ENCODE measurements at regions not wholly inside any gene's neighbourhood (a gene's known extent, or its start where the extent isn't known, plus 50 kb on each side); places are given as distances from the start of the nearest gene placed in this dataset.

DNA sequence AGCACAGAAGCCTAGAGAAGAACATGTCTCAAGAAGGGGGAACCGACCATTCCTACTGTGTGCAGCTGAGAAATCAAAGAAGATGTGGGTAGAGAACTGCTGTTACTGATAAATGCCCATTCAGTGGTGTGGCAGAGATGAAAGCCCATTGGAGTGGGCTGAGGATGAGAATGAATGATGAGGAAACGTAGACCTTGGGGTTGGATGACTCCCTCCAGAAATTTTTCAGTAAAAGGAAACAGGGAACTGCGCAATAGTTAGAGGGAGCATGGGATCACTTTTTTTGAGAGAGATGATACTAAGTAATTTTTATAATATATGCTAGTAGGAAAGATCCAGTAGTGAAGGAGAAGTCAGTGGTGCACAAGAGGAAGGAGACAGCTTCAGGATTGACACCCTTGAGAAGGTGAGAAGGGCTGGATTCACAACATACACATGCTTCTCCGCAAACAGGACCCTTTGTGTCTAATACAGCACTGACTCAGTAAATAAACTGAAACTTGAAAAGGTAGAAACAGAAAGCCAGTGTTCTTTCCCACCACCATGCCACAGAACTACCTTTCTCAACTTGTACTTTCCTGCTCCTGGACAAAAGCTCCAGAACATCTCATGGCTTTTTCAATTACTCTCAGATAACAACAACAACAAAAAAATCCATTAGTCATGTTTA, 104.7 kb upstream of the IL6 start:
- DNase-seq: no peak

DNA sequence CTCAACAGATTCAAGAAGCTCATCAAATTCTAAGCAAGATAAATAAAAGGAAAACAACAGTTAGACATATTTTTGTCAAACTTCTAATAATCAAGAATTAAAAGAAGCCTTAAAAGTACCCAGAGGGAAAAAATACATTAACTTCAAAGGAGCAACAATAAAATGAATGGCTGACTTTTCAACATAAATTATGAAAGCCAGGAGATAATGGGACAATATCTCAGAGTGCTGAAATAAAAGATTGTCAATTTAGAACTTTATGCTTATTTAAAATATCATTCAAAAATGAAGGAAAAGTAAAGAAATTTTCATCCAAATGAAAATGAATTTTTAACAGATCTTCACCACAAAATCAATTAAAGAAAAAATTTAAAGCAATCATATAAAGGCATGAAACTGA, 108.5 kb upstream of the IL6 start:
- no peak for DNase-seq

DNA sequence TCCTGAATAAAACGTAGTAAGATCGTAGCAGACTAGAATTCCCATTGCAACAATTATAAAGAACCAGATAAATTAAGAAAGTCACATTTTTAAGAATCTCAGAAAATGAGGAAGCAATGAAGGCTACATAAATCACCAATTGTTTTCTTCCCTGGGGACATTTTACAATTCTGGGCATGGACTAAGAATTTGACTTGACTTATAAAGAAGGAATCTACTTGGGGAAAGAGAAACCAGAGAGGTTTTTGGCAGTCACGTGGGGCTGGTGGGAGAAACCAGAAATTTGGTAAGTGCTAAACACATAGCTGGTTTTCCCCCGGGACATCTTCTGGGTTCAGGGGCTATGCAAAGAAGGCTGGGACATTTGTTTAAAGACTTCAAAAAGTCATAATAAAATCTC, 109.8 kb upstream of the IL6 start:
- no peak for DNase-seq

DNA sequence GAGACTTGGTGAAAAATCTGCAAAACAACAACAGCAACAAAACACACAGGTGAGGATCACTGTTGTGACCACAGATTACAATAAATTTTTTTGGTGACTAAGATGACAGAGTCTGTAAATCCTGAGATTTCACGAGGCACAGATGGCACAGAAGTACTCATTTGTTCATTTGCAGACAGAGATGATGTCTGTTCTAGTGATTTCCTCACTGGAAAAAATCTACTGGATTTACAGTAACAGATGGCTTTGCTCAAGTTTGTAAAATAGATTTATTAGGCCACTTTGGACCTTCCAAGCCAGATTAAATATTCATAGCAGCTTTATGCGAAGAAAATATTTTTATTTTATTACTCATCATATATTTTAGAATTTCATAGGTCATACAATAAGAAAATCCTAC, 113.5 kb upstream of the IL6 start:
- no peak for DNase-seq

DNA sequence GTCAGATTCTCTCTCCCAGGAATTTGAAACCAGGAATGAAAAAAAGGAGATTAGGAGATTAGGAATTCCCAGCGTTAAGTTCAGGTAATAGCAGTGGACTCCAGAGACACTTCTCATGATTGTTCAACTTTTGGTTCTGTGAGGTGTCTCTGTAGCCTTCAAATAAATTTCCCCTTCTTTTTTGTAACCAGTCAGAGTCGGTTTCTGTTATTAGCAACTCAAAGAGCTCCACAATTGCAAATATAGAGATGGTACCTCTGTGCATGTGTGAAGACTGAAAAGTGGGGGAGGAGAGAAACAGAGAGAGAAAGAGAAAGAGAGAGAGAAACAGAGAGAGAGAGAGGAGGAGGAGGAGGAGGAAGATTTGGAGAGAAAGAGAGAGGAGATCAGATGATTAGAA, 112.8 kb upstream of the STEAP1B start:
- no peak for DNase-seq

DNA sequence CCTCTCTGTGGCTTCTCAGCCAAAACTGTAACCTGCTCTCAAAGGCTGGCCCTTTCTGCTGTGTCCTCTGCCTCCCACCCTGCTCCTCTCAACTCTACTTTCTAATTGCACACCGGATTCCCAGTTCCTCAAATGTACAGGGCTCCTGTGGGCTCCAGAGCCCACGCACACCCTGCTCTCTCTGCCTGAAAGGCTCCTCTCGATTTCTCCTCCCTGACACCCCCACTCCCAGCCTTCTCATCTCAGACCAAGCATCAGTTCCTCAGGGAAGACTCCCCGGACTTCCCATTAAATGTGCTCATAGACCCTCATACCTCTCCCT, 111.7 kb upstream of the STEAP1B start:
- no peak for DNase-seq

DNA sequence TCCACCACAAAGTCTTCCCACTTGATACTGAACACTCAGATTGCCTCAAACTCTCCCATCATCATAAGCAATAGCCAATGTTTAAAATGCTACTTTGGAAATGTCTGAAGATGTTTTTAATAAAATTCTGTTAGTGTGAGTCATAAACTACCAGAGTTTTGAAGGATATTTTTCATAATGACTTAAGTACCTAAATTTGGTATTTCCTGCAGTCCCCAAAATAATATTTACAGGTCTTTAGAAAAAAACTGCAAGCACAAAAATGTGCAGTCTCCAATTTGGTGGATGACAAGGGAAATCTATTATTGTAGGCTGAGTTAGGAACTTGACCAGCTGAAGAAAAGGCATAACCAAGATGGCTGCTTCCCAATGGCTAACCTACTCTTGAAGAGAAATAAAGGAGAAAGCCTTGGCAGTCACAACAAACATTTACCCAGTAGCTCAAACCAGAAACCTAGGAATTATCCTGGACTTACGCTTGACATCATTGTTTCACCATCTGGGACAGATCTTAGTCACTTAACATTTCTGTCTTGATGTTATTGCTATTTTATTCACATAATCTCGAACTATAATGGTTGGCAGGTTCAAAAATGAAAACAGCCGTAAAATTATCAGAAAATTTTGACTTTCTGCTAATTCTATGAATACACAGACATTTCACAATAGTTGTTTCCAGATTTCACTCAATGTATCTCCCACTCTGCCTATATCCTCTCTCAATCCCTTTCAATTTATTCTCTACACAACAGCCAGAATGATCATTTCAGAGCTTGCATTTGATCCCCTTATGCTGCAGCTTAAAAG, 111.2 kb upstream of the STEAP1B start:
- no peak for DNase-seq

DNA sequence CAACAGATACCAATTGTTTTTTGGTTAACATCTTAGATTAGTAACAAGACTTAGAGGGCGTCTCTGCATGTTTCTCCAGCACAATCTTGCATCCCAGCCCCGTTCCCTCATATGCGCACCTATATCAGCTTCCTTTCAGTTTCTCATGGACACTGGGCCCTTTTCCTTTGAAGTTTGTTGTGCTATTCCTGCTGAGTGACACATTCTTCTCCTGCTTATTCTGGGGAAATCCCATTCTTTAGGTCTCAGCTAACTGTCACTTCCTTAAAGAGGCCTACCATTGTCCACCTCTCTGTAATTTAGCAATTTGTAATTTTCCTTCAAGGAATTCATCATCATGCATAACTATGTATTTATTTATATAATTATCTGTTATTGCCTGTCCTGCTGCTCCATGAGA, 110.3 kb upstream of the STEAP1B start:
- DNase-seq: no peak

DNA sequence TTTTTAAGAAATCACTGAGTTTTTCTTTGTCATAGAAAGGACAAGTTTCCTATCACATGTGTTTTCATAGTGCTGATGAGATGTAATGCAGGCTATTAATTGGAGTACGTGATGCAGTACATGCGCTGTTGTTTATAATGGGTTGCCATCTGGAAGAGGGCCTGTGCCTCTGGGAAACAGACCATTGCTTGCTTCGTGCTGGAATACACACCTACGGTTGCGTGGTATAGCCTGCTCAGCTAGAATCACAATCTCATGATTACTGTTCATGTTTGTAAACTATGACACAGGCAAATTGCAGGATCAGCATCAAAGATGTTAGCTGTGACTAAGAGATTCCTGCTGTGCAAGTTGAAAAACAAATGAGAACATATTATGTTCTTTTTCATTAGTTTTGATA, 107.2 kb upstream of the STEAP1B start:
- no peak for DNase-seq

DNA sequence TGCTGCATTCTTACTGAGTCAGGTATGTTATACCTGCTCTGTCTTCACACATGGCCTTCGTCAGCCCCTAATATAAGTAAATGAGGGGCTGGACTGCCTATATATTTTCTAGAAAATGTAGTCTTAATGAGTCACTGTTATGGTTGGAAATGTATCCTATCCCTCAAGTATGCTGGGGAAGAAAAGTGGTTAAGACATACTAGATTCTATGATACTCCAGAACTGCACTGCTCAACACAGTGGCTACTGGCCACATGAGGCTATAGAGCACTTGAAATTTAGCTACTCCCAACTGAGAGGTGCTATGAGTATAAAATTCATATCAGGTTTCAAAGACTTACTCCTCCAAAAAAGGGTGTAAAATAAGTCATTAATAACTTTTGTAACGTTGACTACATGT, 104.3 kb upstream of the STEAP1B start:
- DNase-seq: no peak

DNA sequence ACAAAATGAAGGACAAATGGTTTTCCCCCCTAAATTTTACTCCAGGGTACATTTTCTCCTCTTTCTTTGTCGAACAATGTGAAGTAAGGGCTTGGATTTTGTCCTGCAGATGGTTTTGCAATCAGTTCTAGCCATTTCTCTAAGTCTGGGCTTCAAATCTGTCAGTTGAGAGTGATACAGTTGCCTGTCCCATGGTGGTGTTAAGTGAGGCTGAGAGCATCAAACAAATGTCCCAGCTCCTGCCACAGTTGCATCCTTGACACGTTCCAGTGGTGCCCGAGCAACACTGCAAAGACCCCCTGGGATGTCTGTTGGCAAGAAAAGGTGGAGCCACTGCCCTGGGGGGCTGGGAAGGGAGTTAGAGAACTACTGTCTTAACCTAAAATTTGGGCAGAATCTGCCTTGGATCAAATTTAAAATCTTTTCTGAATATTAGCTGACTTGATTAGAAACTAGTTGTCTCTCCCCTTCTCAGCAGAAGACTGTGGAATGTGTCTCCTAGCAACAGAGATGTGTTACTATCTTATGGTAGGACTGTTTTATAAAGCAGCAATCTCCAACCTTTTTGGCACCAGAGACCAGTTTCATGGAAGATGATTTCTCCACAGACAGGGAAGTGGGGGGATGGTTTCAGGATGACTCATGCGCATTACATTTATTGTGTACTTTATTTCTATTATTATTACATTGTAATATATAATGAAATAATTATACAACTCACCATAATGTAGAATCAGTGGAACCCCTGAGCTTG, 102.0 kb upstream of the STEAP1B start:
- no peak for DNase-seq

DNA sequence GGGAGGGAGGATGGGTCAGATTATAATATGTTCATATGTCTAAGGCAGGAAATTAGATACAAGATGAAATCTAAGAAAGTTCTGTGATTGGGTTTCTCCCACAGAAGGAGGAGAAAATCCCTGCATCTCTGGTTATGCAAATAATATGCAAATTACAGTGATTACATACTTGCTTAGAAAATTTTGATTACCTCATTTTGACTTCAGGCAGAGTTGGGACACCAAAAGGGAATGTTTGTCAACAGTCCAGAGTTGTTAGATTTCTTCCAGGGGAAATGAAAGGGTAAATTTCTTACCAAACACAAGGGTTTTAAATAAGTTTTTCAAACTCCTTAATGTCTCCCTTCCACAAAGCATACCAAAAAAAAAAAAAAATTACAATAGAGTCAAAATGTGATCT, 101.4 kb upstream of the STEAP1B start:
- DNase-seq: no peak

DNA sequence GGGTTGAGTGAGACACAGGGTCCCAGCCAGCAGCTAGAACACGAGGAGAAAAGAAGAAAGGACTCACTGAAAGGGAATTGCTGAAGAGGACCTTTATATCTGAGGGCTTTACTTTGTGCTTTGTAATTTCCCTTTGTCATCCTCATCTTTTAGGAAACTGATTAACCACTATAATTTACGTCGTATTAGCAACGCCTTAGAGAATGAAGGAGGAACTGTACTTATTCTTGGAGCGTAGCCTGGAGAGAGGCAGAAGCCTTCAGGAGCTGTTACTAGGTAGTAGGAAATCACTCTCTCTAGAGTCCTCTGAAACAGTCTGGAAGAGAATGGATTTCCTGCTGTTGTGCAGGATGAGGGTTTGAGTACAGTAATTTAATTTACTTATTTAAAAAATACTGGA, 101.0 kb upstream of the STEAP1B start:
- DNase-seq: no peak

DNA sequence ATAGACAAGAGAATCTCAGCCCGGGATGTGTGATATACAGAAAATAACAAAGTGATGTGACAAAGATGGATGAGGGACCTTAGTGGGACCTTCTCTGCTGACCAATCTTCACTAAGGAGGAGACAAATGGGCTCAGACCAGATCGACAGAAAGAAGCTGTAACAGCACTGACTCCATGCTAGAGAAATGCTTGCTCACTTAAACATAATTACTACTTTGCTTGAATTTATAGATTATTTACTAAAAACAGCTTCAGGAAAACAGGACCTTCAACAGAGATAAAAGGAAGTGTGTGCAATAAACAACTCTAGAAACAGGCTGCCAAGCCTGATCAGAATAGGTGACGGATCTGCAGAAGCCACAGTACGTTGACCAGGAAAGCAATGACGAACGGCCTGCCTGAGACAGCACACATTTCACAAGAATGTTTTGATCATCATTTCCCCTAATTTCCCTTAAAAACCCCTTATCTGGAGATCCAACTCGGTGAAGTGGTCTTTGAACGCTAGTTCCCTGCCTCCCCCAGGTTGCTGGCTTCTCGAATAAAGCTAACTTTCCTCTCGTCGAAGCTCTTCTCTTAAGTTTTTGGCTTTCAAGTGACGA, 98.4 kb upstream of the STEAP1B start:
- no peak for DNase-seq

DNA sequence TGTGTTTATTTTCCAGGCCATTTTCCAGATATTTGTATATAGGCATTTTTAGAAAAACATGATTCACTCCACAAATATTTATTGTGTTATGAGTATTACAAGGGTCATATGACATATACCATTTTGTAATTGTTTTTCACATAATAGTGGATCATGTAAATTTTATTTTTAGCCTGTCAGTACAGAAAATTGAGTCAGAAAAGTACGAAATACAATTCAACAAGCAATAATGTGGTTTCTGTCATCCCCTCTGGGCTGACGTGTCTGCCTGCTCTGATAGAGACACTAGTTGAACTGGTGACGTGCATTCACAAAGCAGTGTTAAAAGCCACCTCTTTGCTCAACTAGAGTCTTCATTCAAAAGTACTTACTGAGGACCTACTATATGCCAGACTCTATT, 97.9 kb upstream of the STEAP1B start:
- DNase-seq: no peak

DNA sequence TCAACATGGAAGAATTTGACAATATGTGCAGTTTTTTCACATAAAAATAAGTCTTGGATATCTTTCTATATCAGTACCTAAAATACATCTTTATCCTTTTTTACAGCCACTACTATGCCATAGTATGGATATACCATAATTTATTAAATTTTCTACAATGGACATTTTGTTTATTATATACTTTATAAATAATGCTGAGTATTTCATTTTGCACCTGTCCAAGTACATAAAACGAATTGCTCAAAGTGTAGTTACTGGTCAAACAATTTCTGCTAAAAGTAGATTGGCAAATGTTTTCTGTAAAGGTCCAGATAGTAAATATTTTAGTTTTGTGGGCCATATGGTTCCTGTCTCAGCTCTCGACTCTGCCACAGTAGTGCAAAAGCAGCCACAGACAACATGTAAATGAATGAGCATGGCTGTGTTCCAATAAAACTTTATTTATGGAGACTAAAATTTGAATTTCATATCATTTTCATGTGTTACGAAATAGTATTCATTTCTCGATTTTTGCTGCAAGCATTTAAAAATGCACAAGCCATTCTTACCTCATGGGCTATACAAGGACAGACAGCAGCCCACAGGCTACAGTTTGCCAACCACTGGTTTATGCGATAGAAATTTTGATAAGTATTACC, 96.9 kb upstream of the STEAP1B start:
- no peak for DNase-seq

DNA sequence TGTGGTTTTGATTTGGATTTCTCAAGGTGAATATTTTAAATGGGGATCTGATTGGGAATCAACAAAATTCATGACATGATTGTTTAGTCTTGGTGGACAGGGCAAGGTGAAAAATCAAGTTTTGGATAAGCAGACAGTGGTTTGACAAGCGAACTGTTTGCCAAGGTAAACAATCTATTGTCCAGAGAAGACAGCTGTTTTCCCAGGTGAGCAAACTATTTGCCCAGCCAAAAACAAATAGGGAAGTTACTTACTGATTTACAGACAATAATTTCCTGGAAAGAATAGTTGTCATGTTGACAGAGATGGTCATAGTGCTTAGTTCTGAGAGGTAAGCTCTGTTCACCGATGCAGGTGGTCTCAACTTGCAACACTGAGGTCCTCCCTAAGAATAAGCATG, 94.0 kb upstream of the STEAP1B start:
- DNase-seq: no peak

DNA sequence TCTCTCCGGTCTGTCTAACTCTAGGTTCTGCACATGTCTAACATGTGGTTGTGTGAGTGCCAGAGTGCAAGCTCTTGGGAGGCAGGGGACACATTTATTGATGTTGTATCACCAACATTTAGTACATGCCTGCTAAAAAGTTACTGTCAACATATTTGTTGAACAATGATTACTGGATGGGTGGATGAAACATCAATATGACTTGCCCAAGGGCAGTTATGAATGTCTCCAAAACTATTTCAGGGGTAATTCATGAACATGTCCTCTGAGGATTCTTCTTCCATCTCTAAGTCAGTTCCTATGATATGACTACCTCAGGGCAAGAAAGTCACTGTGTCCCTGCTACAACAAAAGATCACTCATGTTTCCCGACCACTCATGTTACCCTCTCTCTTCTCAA, 91.3 kb upstream of the STEAP1B start:
- DNase-seq: no peak

DNA sequence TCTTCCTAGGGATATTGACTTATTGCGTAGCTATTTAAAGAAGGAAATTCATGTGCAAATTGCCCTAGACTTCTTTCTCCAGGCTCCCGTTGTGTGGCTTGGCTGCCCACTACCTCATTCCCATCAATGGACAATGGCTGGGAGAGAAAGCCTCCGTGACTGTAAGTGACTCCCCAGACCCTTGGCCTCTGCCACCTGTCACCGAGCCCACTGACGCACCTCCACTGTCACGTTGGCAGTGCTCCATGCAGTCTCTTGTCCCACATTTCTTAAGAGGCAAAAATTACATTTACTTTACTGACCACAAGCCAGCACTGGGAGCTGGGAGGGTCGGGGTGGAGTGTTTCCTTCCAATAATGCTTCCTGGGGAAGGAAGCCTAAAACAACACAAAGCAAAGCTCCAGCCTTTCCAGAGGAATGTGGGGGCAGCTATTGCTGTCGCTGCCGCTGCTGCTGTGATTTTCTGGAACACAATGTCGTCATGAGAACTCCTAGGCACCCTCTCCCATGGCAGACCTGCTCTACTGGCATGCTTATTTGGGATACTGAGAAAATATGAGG, 89.7 kb upstream of the STEAP1B start:
- DNase-seq: no peak

DNA sequence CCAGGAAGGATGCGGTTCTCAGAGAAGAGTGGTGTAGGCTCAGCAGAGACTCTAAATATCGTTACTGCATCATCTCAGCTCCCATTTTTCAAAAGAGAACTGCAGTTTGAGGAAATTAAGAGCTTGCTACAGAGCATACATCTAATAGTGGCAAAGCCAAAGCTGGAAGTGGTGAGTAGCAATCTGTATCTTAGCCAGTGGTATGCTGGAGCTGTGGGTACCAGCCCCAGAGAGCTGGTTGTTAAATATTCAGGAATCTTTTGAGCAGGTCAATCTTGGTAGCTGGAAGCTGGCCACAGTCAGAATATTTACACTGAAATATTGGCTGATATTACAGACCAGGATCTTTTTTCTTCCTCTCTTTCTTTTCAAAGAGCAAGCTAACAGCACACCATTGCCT, 88.4 kb upstream of the STEAP1B start:
- DNase-seq: no peak

DNA sequence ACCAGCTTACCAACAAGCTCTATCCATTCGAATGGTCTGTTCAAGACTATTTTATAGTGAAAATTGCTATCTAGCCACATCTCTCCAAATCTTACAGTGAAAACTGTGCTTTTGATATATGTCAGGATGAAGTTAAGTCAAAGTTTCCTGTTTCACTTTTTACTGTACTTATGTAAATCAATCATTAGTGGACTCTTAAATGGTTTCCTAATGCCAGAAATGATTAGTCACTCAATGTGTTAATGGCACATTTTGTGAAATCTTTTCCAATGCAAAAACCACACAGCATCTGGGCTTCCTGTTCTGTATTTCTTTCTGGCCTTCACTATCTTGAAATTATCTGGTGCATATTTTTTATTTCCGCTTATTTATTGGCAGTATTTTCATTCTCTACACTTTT, 87.3 kb upstream of the STEAP1B start:
- no peak for DNase-seq

DNA sequence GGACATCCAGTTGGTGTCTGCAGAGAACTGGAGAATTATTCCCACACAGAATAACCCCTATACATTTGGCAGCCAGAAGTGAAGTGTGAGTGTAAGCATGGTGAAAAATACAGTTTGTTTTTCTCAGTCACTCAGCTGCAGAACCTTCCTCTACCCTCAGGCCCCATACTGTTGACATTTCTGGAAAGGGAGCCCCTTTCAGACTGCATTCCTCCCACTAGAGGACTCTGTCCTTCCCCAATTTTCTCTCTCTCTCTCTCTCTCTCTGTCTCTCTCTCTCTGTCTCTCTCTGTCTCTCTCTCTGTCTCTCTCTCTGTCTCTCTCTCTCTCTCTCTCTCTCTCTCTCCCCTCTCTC, 86.8 kb upstream of the STEAP1B start:
- DNase-seq: no peak
